K562 (cell line): ENCODE measurements at regions not wholly inside any gene's neighbourhood (a gene's known extent, or its start where the extent isn't known, plus 50 kb on each side); places are given as distances from the start of the nearest gene placed in this dataset.

Experiments
- ATAC-seq: fragments of 200-7000 bp; cut with Tn5 transposase; 3 replicates; pipeline ENCODE4 v1.9.1; 2020; ENCODE audit warnings: moderate library complexity
- BruUV-seq: library from RNA; stranded (reverse); fragments of 400-500 nt; replicated peaks from 2 replicates; lab custom pipeline; 2021; lab: Mats Ljungman, UMichigan
- CTCF ChIA-PET: fragments of 300-600 bp; formaldehyde crosslinking; extraction: SDS; loops from one replicate; lab custom pipeline; 2021; ENCODE audit warnings: low intra/inter-chr PET ratio; lab: Yijun Ruan, JAX
- POLR2A ChIA-PET: fragments of 300-600, 350-650 bp; sonication (Branson Sonifier 250); formaldehyde crosslinking; extraction: SDS; loops from one replicate; lab custom pipeline; 2021; ENCODE audit warnings: antibody characterized with exemption, inconsistent platforms; lab: Yijun Ruan, JAX
- DNase-seq, 4 experiments: peaks; one replicate each; pipeline versions ENCODE4 v3.0.0 to v3.0.0-alpha.2; 2011 to 2018; ENCODE audit warnings: low spot score in 3 of 4, mixed read lengths in 3 of 4; ENCODE audit errors: extremely low read depth in 1 of 4
- FAIRE-seq: peaks from 2 replicates; lab custom pipeline; 2011; peaks lifted over from hg19 to GRCh38; lab: Jason Lieb, UNC
- H2AFZ ChIP-seq: 2 replicates; pipeline ENCODE4 v1.6.0; 2011; ENCODE audit warnings: low read depth, low read length, control low read depth, inconsistent platforms
- H3K27ac ChIP-seq: fragments of 200-600 bp; 3 replicates; pipeline ENCODE4 v1.8.0; 2011; ENCODE audit warnings: low read depth, mild to moderate bottlenecking, control low read depth, inconsistent platforms, low read length, moderate library complexity, mixed read lengths; ENCODE audit errors: extremely low read depth
- H3K27me3 ChIP-seq, 2 experiments: fragments of 300-600 bp in 1 of 2; 2 replicates in 1 of 2; 3 replicates in 1 of 2; pipeline versions ENCODE4 v1.6.0 to v1.8.0; 2011; ENCODE audit warnings: inconsistent platforms in 2 of 2, low read length in 2 of 2, mild to moderate bottlenecking in 1 of 2, mixed read lengths in 1 of 2, moderate library complexity in 1 of 2; ENCODE audit not compliant: control insufficient read depth in 2 of 2, insufficient read depth in 2 of 2
- H3K36me3 ChIP-seq: fragments of 300-600 bp; 3 replicates; pipeline ENCODE4 v1.8.0; 2011; ENCODE audit warnings: mild to moderate bottlenecking, low read length, inconsistent platforms; ENCODE audit not compliant: control insufficient read depth, insufficient read depth
- H3K4me1 ChIP-seq, 2 experiments: fragments of 200-600 bp in 1 of 2; replicated peaks in 1 of 2; 2 replicates in 1 of 2; 3 replicates in 1 of 2; pipeline versions ENCODE4 v1.5.1 to v1.8.0; 2011; ENCODE audit warnings: inconsistent platforms in 2 of 2, low read length in 2 of 2, mild to moderate bottlenecking in 1 of 2, mixed read lengths in 1 of 2, moderate library complexity in 1 of 2; ENCODE audit not compliant: control insufficient read depth in 2 of 2, insufficient read depth in 2 of 2
- H3K4me2 ChIP-seq: 2 replicates; pipeline ENCODE4 v1.6.1; 2011; ENCODE audit warnings: low read length, control low read depth, inconsistent platforms, mixed read lengths; ENCODE audit not compliant: insufficient read depth
- H3K4me3 ChIP-seq: fragments of 200-600 bp; sonication (generic), shearing (Covaris generic); 2 replicates; pipeline ENCODE4 v1.5.1; 2016; ENCODE audit warnings: control low read depth, inconsistent platforms
- H3K79me2 ChIP-seq: fragments of 200-600 bp; 3 replicates; pipeline ENCODE4 v1.8.0; 2011; ENCODE audit warnings: low read length, inconsistent platforms; ENCODE audit not compliant: control insufficient read depth, insufficient read depth
- H3K9ac ChIP-seq, 2 experiments: 2 replicates each; pipeline versions ENCODE4 v1.6.0 to v1.6.1; 2011; ENCODE audit warnings: low read depth in 2 of 2, low read length in 2 of 2, control low read depth in 1 of 2, inconsistent platforms in 1 of 2, mild to moderate bottlenecking in 1 of 2, mixed read lengths in 1 of 2; ENCODE audit not compliant: insufficient read depth in 1 of 2
- H3K9me1 ChIP-seq: one replicate; pipeline ENCODE4 v1.6.0; 2011; ENCODE audit warnings: inconsistent platforms, mild to moderate bottlenecking, low read length, moderate library complexity; ENCODE audit not compliant: control insufficient read depth, insufficient read depth
- H3K9me3 ChIP-seq: replicated peaks from 2 replicates; pipeline ENCODE4 v1.5.1; 2011; ENCODE audit warnings: low read depth, low read length, inconsistent platforms; ENCODE audit not compliant: control insufficient read depth, insufficient read depth
- H4K20me1 ChIP-seq: replicated peaks from 2 replicates; pipeline ENCODE4 v1.6.1; 2011; ENCODE audit warnings: low read length, inconsistent platforms, mixed read lengths; ENCODE audit not compliant: control insufficient read depth, insufficient read depth
- NFIX ChIP-seq: fragments of 250-450 bp; sonication (Bioruptor Pico); IDR thresholded peaks from 2 replicates; pipeline ENCODE4 v1.4.0; 2020; ENCODE audit warnings: low read depth, mild to moderate bottlenecking, moderate library complexity
- SMARCA4 ChIP-seq: fragments of 450-650 bp; IDR thresholded peaks from 2 replicates; pipeline ENCODE4 v1.6.1; 2016
- SNIP1 ChIP-seq: fragments of 450-650 bp; IDR thresholded peaks from 2 replicates; pipeline ENCODE4 v1.7.1; 2017; ENCODE audit warnings: low read depth, mild to moderate bottlenecking
- SNRNP70 ChIP-seq: fragments of 200-400 bp; formaldehyde crosslinking; optimal IDR thresholded peaks from 2 replicates; pipeline ENCODE3; 2017; ENCODE audit warnings: low read depth, low read length
- ZNF140 ChIP-seq: fragments of 250-450 bp; sonication (Bioruptor Pico); IDR thresholded peaks from 2 replicates; pipeline ENCODE4 v1.8.0; 2021; ENCODE audit warnings: moderate library complexity, mild to moderate bottlenecking, inconsistent platforms
- ZNF318 ChIP-seq, 2 experiments: fragments of 450-650 bp; IDR thresholded peaks; 2 replicates each; pipeline ENCODE4 v1.6.1; 2016; ENCODE audit warnings: mild to moderate bottlenecking in 2 of 2, borderline replicate concordance in 1 of 2, low read depth in 1 of 2, moderate library complexity in 1 of 2
- WGBS: fragments of 100-300 bp; shearing (Covaris generic); methylation state at CpG from one replicate; pipeline ENCODE4 v1.1.6; 2016; ENCODE audit warnings: low coverage, mixed read lengths; ENCODE audit not compliant: insufficient coverage; ENCODE audit errors: missing lambda C conversion rate; 5-methylcytosine and 5-hydroxymethylcytosine counted together
- in situ Hi-C: fragments of 300-500 bp; cut with MboI; formaldehyde crosslinking; loops from 4 replicates; pipeline ENCODE4 v1.15.0; 2018; ENCODE audit warnings: inconsistent platforms, mixed read lengths
- intact Hi-C: fragments of 100-400 bp; cut with micrococcal nuclease; formaldehyde crosslinking; loops from 2 replicates; pipeline ENCODE4 v1.14.2; 2022

- no peak overlapping the region for H3K9ac ChIP-seq
- no peaks in the 10 kb centered on the region for H3K4me1 ChIP-seq
- H4K20me1 ChIP-seq, result no peaks in the 10 kb centered on the region; the same call in 1 of the 2 replicates
- no peaks in the 10 kb centered on the region for H3K36me3 ChIP-seq
- H3K9me1 ChIP-seq, result no peaks in the 10 kb centered on the region
- no peak for DNase-seq
- no peaks in the 10 kb centered on the region for H3K79me2 ChIP-seq
- intact Hi-C loops (no loop called here), in situ Hi-C loops (no loop called here)
- ChIA-PET CTCF (no interaction called here), POLR2A (no interaction called here)
- BruUV-seq, result no TSS peak
- FAIRE-seq, result no peak
- H3K27me3 ChIP-seq, result peaks cover 0 to 33% of the 10 kb centered on the region in 2 experiments; a peak in 3 of 5 replicates
- no peak for ATAC-seq
- H2AFZ ChIP-seq, result no peak overlapping the region
- H3K9me3 ChIP-seq, result no peaks in the 10 kb centered on the region
- no peak overlapping the region for H3K4me2 ChIP-seq
- no peak overlapping the region for H3K27ac ChIP-seq
- WGBS, result 0% methylated on average over 2 of the region's 4 CpGs
- H3K4me3 ChIP-seq, result no peak overlapping the region
- TF ChIP-seq SMARCA4 (no peak), SNIP1 (no peak), SNRNP70 (no peak), ZNF318 (IDR thresholded peaks at IDR 0.05; ENCODE audit: borderline replicate concordance in 1 of 2, low read depth in 1 of 2) (no peak), NFIX (CRISPR knock-in tag) (no peak), ZNF140 (CRISPR knock-in tag) (no peak)
Observed at GRCh38 chr14:55744321-55744720, 164.3 kb downstream of the KTN1 start.
